ENCODE measurements at regions not wholly inside any gene's neighbourhood (a gene's known extent, or its start where the extent isn't known, plus 50 kb on each side); places are given as distances from the start of the nearest gene placed in this dataset.
"Not testable (repeated sequence)": the region's sequence is repeated elsewhere in the genome, so short reads cannot be mapped to it uniquely, and the experiment has no call there.

- TF ChIP-seq, protein P1, sequence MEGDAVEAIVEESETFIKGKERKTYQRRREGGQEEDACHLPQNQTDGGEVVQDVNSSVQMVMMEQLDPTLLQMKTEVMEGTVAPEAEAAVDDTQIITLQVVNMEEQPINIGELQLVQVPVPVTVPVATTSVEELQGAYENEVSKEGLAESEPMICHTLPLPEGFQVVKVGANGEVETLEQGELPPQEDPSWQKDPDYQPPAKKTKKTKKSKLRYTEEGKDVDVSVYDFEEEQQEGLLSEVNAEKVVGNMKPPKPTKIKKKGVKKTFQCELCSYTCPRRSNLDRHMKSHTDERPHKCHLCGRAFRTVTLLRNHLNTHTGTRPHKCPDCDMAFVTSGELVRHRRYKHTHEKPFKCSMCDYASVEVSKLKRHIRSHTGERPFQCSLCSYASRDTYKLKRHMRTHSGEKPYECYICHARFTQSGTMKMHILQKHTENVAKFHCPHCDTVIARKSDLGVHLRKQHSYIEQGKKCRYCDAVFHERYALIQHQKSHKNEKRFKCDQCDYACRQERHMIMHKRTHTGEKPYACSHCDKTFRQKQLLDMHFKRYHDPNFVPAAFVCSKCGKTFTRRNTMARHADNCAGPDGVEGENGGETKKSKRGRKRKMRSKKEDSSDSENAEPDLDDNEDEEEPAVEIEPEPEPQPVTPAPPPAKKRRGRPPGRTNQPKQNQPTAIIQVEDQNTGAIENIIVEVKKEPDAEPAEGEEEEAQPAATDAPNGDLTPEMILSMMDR (IDR thresholded peaks at IDR 0.05; ENCODE audit: low read depth, low read length): no peak
- no peak for DNase-seq (ENCODE audit: extremely low read depth, low read depth)
These were observed 58.8 kb upstream of the SRRM3 start for GRCh38 chr7:76142861-76143260.

DNA sequence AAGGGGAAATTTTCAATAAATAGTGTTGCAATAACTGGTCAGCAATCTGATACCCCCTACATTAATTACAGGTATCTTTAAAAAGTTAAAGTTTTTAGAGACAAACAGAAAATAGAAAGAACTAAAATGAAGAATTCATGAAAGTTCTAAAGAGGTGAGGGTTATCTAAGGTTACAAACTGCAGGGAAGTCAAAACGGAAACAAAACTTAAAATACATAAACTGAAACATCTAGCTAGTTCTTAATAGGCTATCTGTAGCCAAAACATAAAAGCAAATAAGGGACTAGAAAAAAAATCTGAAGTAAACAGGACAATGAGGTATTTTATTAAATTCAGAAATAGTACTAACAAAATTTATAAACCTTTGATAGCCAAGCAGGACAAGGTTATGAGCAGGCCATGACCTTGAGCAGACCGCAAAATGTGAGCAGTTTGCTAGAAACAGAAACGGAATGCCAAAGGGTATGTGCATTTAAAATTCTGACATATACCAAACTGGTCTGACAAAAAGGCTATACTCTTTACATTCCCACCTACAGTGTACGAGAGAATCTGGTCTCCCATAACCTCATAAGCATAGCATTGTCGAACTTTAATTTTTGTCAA lies 56.9 kb upstream of the SRRM3 start:
- DNase-seq (ENCODE audit: extremely low read depth, low read depth): not testable (repeated sequence)

DNA sequence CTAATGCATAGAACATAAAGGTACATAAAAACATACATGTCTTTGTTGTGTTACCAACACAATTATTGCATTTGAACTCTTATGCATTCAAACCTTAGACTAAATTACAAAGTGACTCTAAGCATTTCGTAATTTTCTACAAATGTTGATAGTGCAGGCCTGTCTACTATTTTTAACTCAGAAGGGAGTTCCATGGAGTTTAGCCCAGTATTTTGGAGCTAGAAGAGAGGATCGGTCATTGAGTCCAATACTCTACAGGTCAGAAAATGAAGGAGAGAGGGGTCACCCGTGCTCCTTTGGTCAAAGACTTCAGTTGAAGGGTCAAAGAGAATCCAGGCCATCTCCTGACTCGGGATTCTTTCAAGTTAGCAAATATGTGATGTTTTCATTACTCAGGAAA lies 55.3 kb upstream of the SRRM3 start:
- TF ChIP-seq, protein P1 (IDR thresholded peaks at IDR 0.05; ENCODE audit: low read depth, low read length): no peak
- no peak for DNase-seq (ENCODE audit: extremely low read depth, low read depth)

- DNase-seq (ENCODE audit: extremely low read depth, low read depth): not testable (repeated sequence)
These were observed 52.7 kb upstream of the SRRM3 start for GRCh38 chr7:76148947-76149346.

- TF ChIP-seq, protein P1 (IDR thresholded peaks at IDR 0.05; ENCODE audit: low read depth, low read length): no peak
- no peak for DNase-seq (ENCODE audit: extremely low read depth, low read depth)
These were observed 51.6 kb upstream of the SRRM3 start for GRCh38 chr7:76149847-76150691.
